Esophagus squamous epithelium (tissue), 5 donors: ENCODE measurements at regions not wholly inside any gene's neighbourhood (a gene's known extent, or its start where the extent isn't known, plus 50 kb on each side); places are given as distances from the start of the nearest gene placed in this dataset.
A peak's percentile ranks its signal among the peaks of the same experiment; 100 is the strongest.

Experiments used
- DNase-seq: peaks from one replicate; lab custom pipeline; 2025; lab: John Stamatoyannopoulos, UW
- H3K27ac ChIP-seq, 4 donors: fragments of 200-600 bp; sonication (generic); one replicate each; pipeline ENCODE4 v1.5.1; 2016 to 2019; ENCODE audit warnings: mild to moderate bottlenecking in 1 of 4
- H3K27me3 ChIP-seq, 4 donors: fragments of 200-600 bp; sonication (generic); 1 replicate in 3 of 4; 2 replicates in 1 of 4; pipeline versions ENCODE4 v1.5.1 to v1.6.0; 2017 to 2021; ENCODE audit warnings: antibody characterized with exemption in 1 of 4
- H3K36me3 ChIP-seq, 3 donors: fragments of 200-600 bp; sonication (generic); one replicate each; pipeline ENCODE4 v1.5.1; 2016 to 2019
- H3K4me1 ChIP-seq, 3 donors: fragments of 200-600 bp; sonication (generic); one replicate each; pipeline ENCODE4 v1.5.1; 2017 to 2019
- H3K4me3 ChIP-seq, 4 donors: fragments of 200-600 bp; sonication (generic); 1 replicate in 3 of 4; 2 replicates in 1 of 4; pipeline ENCODE4 v1.5.1; 2016 to 2019; ENCODE audit warnings: mild to moderate bottlenecking in 2 of 4, moderate library complexity in 1 of 4
- H3K9me3 ChIP-seq, 3 donors: fragments of 200-600 bp; sonication (generic); one replicate each; pipeline ENCODE4 v1.5.1; 2016 to 2019
- POLR2A ChIP-seq, 4 donors: fragments of 450-650 bp; IDR thresholded peaks; one replicate each; pipeline ENCODE4 v1.6.1; 2017; ENCODE audit warnings: antibody characterized with exemption in 4 of 4, mild to moderate bottlenecking in 4 of 4, moderate library complexity in 3 of 4
- WGBS, 2 donors: methylation state at CpG; one replicate each; pipeline ENCODE4 v1.1.5; 2018; 5-methylcytosine and 5-hydroxymethylcytosine counted together
- intact Hi-C: fragments of 100-400 bp; cut with DNase I; formaldehyde crosslinking; loops from one replicate; pipeline ENCODE4 v1.15.0; 2022
- TF ChIP-seq, protein P1 (sequence below), 6 experiments: fragments of 450-650 bp in 4 of 6; fragments of 200-600 bp in 2 of 6; sonication (generic) in 2 of 6; IDR thresholded peaks; one replicate each; pipeline ENCODE4 v1.5.1; 2016 to 2019; ENCODE audit warnings: antibody characterized with exemption in 6 of 6, mild to moderate bottlenecking in 4 of 6, moderate library complexity in 4 of 6
- donor health status: DM: yes; HTN: yes; CAD: no.

DNA sequence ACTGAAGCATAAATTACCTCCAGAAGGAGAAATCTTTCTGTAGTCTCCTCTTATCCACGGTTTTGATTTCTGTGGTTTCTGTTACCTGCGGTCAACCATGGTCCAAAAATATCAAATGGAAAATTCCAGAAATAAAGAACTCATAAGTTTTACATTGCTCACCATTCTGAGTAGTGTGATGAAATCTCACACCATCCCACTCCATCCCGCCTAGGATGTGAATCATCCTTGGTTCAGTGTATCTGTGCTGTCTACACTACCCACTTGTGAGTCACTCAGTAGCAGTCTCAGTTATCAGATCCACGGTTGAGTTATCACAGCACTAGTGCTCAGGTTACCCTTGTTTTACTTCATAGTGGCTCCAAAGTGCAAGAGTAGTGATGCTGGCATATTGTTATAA, 371.2 kb downstream of the NFIB start:
- H3K27me3 ChIP-seq = no peaks in the 10 kb centered on the region
- H3K4me1 ChIP-seq = peaks cover 0 to 6% (median 0%) of the 10 kb centered on the region in 3 donors
- no peaks in the 10 kb centered on the region for H3K36me3 ChIP-seq
- WGBS, 2 donors = 31 to 56% methylated on average over 4 of the region's 4 CpGs
- H3K27ac ChIP-seq = peak overlapping the region in 1 of 4 donors; percentile 22
- TF ChIP-seq, protein P1, sequence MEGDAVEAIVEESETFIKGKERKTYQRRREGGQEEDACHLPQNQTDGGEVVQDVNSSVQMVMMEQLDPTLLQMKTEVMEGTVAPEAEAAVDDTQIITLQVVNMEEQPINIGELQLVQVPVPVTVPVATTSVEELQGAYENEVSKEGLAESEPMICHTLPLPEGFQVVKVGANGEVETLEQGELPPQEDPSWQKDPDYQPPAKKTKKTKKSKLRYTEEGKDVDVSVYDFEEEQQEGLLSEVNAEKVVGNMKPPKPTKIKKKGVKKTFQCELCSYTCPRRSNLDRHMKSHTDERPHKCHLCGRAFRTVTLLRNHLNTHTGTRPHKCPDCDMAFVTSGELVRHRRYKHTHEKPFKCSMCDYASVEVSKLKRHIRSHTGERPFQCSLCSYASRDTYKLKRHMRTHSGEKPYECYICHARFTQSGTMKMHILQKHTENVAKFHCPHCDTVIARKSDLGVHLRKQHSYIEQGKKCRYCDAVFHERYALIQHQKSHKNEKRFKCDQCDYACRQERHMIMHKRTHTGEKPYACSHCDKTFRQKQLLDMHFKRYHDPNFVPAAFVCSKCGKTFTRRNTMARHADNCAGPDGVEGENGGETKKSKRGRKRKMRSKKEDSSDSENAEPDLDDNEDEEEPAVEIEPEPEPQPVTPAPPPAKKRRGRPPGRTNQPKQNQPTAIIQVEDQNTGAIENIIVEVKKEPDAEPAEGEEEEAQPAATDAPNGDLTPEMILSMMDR (IDR thresholded peaks at IDR 0.05) = no peak
- TF ChIP-seq POLR2A (IDR thresholded peaks at IDR 0.05) = no peak
- intact Hi-C loops = no loop called here
- no peak for DNase-seq
- no peak overlapping the region for H3K4me3 ChIP-seq
- no peaks in the 10 kb centered on the region for H3K9me3 ChIP-seq

DNA sequence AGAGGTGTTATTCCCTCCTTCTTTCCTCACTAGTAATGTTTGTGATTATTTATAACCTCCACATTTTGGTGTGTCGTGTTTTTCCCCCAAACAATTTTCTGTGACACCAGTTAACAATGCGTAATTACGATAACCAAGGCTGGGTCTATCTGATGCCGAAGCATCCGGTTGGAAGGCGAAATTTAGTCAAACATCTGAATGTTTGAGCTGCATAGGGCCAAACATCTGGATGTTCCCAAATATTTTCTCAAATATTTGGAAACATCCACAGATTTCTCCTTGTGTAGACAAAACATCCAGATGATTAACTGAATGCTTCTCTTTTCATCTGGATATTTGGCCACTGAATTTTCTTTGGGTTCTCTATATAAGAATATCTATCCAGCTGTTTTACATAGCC, 371.7 kb downstream of the NFIB start:
- Histone ChIP-seq H3K4me1 (peaks cover 0 to 6% (median 0%) of the 10 kb centered on the region in 3 donors), H3K4me3 (no peak overlapping the region), H3K27me3 (no peaks in the 10 kb centered on the region), H3K36me3 (no peaks in the 10 kb centered on the region), H3K9me3 (no peaks in the 10 kb centered on the region), H3K27ac (peak overlapping the region in 1 of 4 donors; percentile 22)
- 71 to 92% methylated on average over 6 of the region's 6 CpGs for WGBS, 2 donors
- intact Hi-C loops = no loop called here
- TF ChIP-seq, protein P1 (IDR thresholded peaks at IDR 0.05) = no peak
- TF ChIP-seq POLR2A (IDR thresholded peaks at IDR 0.05) = no peak
- DNase-seq = no peak

DNA sequence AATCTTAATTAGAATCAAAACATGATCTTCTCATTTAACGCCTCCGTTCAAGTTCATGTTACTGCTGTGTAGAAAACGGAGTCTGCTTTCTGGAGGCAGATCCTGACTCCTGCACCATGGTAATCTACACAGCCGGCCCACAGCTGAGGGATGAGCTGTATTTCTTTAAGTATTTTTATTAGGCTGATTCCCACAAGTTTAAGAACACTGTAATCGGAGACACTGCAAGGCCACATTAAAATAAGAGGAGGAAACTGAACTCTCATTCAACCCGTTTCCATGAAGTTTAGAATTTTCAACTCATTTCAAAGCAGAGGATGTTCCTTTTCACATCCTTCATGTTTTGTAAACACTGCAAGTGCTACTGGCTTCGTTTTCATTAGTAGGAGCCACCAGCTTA, 372.2 kb downstream of the NFIB start:
- intact Hi-C loops = no loop called here
- DNase-seq = no peak
- no peak for TF ChIP-seq POLR2A (IDR thresholded peaks at IDR 0.05)
- TF ChIP-seq, protein P1 (IDR thresholded peaks at IDR 0.05) = no peak
- Histone ChIP-seq H3K27me3 (no peaks in the 10 kb centered on the region), H3K36me3 (no peaks in the 10 kb centered on the region), H3K4me3 (no peak overlapping the region), H3K27ac (no peak overlapping the region), H3K4me1 (peaks cover 0 to 6% (median 0%) of the 10 kb centered on the region in 3 donors), H3K9me3 (no peaks in the 10 kb centered on the region)
- WGBS, 2 donors = 73 to 84% methylated on average over 7 of the region's 7 CpGs

DNA sequence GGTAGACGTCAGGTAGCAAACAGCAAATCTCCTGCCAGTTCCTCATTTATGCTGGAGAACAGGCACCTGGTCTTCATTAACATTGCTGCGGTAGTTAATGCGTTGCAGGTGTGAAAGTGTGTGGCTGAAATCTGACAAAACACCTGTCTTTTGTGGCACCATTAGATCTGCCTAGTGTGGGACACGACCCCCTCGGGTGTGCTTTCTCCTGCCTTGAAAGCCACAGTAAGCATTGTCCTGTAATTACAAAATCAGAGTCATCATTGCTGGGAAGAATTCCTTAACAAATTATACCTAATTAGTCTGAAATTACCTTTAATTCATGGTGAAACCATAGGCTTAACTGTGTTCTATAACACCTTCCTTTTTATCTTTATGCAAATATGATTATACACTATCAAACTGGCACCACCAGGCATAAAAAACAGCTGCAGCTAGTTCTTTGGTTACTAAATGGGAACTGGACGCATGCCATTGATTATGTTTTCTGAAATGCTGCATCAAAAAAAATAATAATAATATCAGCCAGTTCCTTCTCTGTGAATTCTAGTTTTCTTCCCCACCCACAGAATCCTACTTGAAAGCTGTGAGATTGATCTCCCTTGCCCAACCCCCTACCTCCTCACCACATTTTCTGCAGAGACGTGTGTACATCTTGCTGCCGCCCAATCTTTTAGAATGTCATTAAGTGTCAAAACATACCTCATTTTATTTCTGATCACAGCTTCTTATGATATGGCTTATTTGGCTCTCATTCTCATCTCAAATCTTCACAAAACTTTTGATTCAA, 374.0 kb downstream of the NFIB start:
- intact Hi-C loops = no loop called here

DNA sequence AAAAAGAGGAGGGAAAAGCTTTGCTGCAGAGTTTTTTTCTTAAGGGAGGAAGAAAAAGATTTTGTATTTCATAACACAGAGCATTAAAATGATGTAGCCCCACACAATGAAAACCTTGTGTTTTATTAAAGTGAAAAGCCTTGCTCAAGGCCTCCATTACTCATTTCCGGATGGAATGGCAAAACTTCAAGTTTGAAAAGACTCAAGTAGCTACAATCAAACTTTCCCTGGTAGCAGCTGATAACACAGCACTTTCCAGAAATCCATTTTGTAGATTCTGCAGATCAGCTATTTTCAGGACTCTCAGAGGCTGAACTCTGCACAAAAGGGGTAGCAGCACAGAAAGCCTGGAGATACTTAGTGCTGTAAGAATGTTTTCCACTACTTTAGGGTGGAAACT, 374.8 kb downstream of the NFIB start:
- no peaks in the 10 kb centered on the region for H3K36me3 ChIP-seq
- WGBS, 2 donors = 7 to 27% methylated on average over 1 of the region's 1 CpG

More for the DNA sequence above, 374.0 kb downstream of the NFIB start:
- TF ChIP-seq POLR2A (IDR thresholded peaks at IDR 0.05) = no peak
- TF ChIP-seq, protein P1 (IDR thresholded peaks at IDR 0.05) = no peak
- no peak overlapping the region for H3K4me3 ChIP-seq
- H3K27ac ChIP-seq = peak overlapping the region in 2 of 4 donors; percentile 6 to 30
- WGBS, 2 donors = 78 to 85% methylated on average over 8 of the region's 8 CpGs
- no peaks in the 10 kb centered on the region for H3K36me3 ChIP-seq
- peaks cover 0 to 6% (median 0%) of the 10 kb centered on the region in 3 donors for H3K4me1 ChIP-seq
- DNase-seq = no peak
- no peaks in the 10 kb centered on the region for H3K27me3 ChIP-seq
- H3K9me3 ChIP-seq = no peaks in the 10 kb centered on the region

More for the DNA sequence above, 374.8 kb downstream of the NFIB start:
- Histone ChIP-seq H3K27ac (peak overlapping the region in 2 of 4 donors; percentile 6 to 30), H3K4me3 (no peak overlapping the region), H3K4me1 (peaks cover 0 to 6% (median 0%) of the 10 kb centered on the region in 3 donors), H3K9me3 (no peaks in the 10 kb centered on the region), H3K27me3 (no peaks in the 10 kb centered on the region)
- intact Hi-C loops = no loop called here
- TF ChIP-seq, protein P1 (IDR thresholded peaks at IDR 0.05) = no peak
- no peak for TF ChIP-seq POLR2A (IDR thresholded peaks at IDR 0.05)
- DNase-seq = no peak
